ENCODE measurements at regions not wholly inside any gene's neighbourhood (a gene's known extent, or its start where the extent isn't known, plus 50 kb on each side); places are given as distances from the start of the nearest gene placed in this dataset.

DNA sequence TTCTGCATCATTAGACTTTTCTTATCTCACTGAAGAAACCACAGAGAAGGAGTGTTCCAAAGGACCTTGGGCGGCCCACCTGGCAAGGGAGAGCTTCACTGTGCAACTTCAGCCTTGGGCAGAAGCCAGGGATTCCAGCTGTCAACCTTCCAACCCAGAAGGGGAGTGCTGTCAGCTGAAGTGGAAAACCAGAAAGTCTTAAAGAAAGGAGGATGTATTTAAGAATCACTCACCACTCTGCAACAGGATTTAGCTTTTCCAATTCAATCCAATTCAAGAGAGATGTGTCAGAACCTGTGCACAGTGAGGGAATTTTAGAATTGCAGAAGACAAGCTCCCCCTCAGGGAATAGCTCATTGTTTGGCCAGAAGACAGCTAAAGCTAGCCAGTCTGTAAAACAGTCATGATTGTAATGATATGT, 553.7 kb downstream of the CD83 start:
- Mint-ChIP-seq H3K4me1 (peaks cover 10% of the 10 kb centered on the region), H3K27ac (no peak overlapping the region), H3K4me3 (no peak overlapping the region), H3K27me3 (ENCODE audit: low read depth) (peaks cover 10% of the 10 kb centered on the region), H3K9me3 (no peaks in the 10 kb centered on the region), H3K36me3 (no peaks in the 10 kb centered on the region)
- peak in 1 of 2 experiments; percentile 58 for DNase-seq (ENCODE audit: low spot score in 2 of 2, unreplicated experiment in 2 of 2)
- TF ChIP-seq, protein P1, sequence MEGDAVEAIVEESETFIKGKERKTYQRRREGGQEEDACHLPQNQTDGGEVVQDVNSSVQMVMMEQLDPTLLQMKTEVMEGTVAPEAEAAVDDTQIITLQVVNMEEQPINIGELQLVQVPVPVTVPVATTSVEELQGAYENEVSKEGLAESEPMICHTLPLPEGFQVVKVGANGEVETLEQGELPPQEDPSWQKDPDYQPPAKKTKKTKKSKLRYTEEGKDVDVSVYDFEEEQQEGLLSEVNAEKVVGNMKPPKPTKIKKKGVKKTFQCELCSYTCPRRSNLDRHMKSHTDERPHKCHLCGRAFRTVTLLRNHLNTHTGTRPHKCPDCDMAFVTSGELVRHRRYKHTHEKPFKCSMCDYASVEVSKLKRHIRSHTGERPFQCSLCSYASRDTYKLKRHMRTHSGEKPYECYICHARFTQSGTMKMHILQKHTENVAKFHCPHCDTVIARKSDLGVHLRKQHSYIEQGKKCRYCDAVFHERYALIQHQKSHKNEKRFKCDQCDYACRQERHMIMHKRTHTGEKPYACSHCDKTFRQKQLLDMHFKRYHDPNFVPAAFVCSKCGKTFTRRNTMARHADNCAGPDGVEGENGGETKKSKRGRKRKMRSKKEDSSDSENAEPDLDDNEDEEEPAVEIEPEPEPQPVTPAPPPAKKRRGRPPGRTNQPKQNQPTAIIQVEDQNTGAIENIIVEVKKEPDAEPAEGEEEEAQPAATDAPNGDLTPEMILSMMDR (IDR thresholded peaks at IDR 0.05; ENCODE audit: unreplicated experiment): no peak

DNA sequence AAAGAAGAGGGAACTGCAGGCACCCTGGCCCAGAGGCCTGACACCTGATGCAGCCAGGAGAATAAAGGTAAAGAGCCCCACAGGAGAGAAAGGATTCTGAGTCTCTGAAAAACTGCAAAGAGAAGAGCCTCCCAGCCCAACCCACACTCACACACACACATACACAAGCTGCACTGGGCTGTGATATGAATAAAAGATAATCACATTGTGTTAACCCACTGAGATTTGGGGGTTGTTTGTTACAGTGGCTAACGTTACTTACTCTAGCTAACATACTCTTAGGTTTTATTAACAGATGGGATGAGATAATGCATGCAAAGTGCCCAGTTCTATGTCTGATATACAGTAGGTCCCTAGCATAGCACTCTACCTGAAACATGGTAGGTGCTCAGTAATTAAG, 554.4 kb downstream of the CD83 start:
- H3K27ac Mint-ChIP-seq: no peak overlapping the region
- DNase-seq (ENCODE audit: low spot score in 2 of 2, unreplicated experiment in 2 of 2): no peak
- no peak overlapping the region for H3K4me3 Mint-ChIP-seq
- H3K9me3 Mint-ChIP-seq: no peaks in the 10 kb centered on the region
- H3K27me3 Mint-ChIP-seq (ENCODE audit: low read depth): peaks cover 10% of the 10 kb centered on the region
- peaks cover 10% of the 10 kb centered on the region for H3K4me1 Mint-ChIP-seq
- TF ChIP-seq, protein P1 (IDR thresholded peaks at IDR 0.05; ENCODE audit: unreplicated experiment): no peak
- H3K36me3 Mint-ChIP-seq: no peaks in the 10 kb centered on the region

- Mint-ChIP-seq H3K4me3 (no peak overlapping the region), H3K27me3 (ENCODE audit: low read depth) (peaks cover 8% of the 10 kb centered on the region), H3K4me1 (peaks cover 10% of the 10 kb centered on the region), H3K27ac (no peak overlapping the region), H3K9me3 (no peaks in the 10 kb centered on the region), H3K36me3 (no peaks in the 10 kb centered on the region)
- no peak for DNase-seq (ENCODE audit: low spot score in 2 of 2, unreplicated experiment in 2 of 2)
- TF ChIP-seq, protein P1 (IDR thresholded peaks at IDR 0.05; ENCODE audit: unreplicated experiment): no peak
These were observed 555.6 kb downstream of the CD83 start for GRCh38 chr6:14673201-14673600.

GRCh38 chr6:14674458-14674857, 556.9 kb downstream of the CD83 start:
- no peak for DNase-seq (ENCODE audit: low spot score in 2 of 2, unreplicated experiment in 2 of 2)
- Mint-ChIP-seq H3K4me3 (no peak overlapping the region), H3K27me3 (ENCODE audit: low read depth) (peaks cover 5% of the 10 kb centered on the region), H3K27ac (no peak overlapping the region), H3K9me3 (no peaks in the 10 kb centered on the region), H3K4me1 (peaks cover 10% of the 10 kb centered on the region), H3K36me3 (no peaks in the 10 kb centered on the region)
- TF ChIP-seq, protein P1 (IDR thresholded peaks at IDR 0.05; ENCODE audit: unreplicated experiment): no peak

DNA sequence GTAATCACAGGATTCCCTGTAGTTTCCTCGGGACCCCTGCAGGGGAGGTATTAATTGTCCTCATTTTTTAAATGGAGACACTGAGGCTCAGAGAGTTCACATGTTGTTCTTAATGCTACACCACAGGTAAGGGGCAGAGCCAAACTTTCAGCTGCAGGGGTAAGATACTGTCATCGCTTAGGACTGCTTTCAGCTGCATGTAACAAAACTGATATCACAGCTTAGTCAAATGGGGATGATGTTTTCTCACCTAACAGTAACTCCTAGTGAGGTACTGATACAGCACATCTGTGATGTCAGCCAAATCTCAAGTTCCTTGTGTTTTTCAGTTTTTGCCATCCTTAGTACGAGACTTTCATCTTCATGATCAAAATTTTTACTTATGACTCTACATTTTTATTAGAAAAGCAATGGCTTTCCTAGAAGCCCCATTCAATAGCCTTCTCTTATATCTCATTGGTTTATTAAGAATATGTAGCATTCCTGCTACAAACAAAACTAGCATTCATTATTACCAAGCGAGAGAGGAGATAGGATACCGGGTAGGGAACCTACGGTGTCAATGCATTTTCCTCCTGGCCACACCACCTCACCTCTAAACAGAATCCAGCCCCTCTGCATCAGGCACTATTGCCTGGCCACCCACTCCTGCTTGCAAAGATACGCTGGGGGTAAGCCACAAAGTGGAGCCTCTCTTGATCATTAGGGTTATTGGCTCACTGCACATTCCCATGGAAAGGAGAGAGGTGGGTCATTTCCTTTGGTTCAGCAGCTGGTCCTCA, 557.5 kb downstream of the CD83 start:
- no peak for DNase-seq (ENCODE audit: low spot score in 2 of 2, unreplicated experiment in 2 of 2)
- Mint-ChIP-seq H3K36me3 (no peaks in the 10 kb centered on the region), H3K4me3 (no peak overlapping the region), H3K27me3 (ENCODE audit: low read depth) (peaks cover 2% of the 10 kb centered on the region), H3K9me3 (no peaks in the 10 kb centered on the region), H3K4me1 (peaks cover 10% of the 10 kb centered on the region), H3K27ac (no peak overlapping the region)
- TF ChIP-seq, protein P1 (IDR thresholded peaks at IDR 0.05; ENCODE audit: unreplicated experiment): no peak
